GM12878 (cell line): ENCODE measurements at regions not wholly inside any gene's neighbourhood (a gene's known extent, or its start where the extent isn't known, plus 50 kb on each side); places are given as distances from the start of the nearest gene placed in this dataset.

ENCODE experiments used
- ATAC-seq: fragments of 200-7000 bp; cut with Tn5 transposase; 3 replicates; pipeline ENCODE4 v1.9.1; 2020; ENCODE audit warnings: mild to moderate bottlenecking, moderate library complexity
- BruUV-seq: library from RNA; stranded (reverse); fragments of 400-500 nt; replicated peaks from 2 replicates; lab custom pipeline; 2021; lab: Mats Ljungman, UMichigan
- CTCF ChIA-PET: fragments of 300-600 bp; sonication (Branson Sonifier 250); formaldehyde crosslinking; extraction: SDS; loops from one replicate; lab custom pipeline; 2021; ENCODE audit warnings: inconsistent platforms; lab: Yijun Ruan, JAX
- POLR2A ChIA-PET: fragments of 350-600 bp; formaldehyde crosslinking; extraction: SDS; loops from one replicate; lab custom pipeline; 2021; ENCODE audit warnings: inconsistent platforms; lab: Charles Lee
- RAD21 ChIA-PET: fragments of 300-600 bp; sonication (Branson Sonifier 250); formaldehyde crosslinking; loops from one replicate; lab custom pipeline; 2023; ENCODE audit warnings: antibody characterized with exemption; ENCODE audit not compliant: unreplicated experiment; lab: Charles Lee
- SMC1A ChIA-PET: fragments of 300-600 bp; sonication (Branson Sonifier 250); formaldehyde crosslinking; loops from one replicate; lab custom pipeline; 2023; ENCODE audit not compliant: unreplicated experiment, uncharacterized antibody; lab: Charles Lee
- DNase-seq: peaks from one replicate; pipeline ENCODE4 v3.0.0-alpha.2; 2011; ENCODE audit warnings: low read depth, low spot score
- FAIRE-seq: peaks from 3 replicates; lab custom pipeline; 2011; peaks lifted over from hg19 to GRCh38; lab: Jason Lieb, UNC
- H2AFZ ChIP-seq: 2 replicates; pipeline ENCODE4 v1.6.0; 2011; ENCODE audit warnings: low read depth, low read length, control low read depth; ENCODE audit not compliant: control insufficient read depth
- H3K27ac ChIP-seq: 2 replicates; pipeline ENCODE4 v1.5.1; 2011; ENCODE audit warnings: control low read depth; ENCODE audit not compliant: control insufficient read depth, insufficient read depth
- H3K27me3 ChIP-seq, 2 experiments: replicated peaks in 1 of 2; 2 replicates each; pipeline versions ENCODE4 v1.6.0 to v1.6.1; 2011; ENCODE audit warnings: low read length in 1 of 2; ENCODE audit not compliant: control insufficient read depth in 2 of 2, insufficient read depth in 2 of 2
- H3K36me3 ChIP-seq, 2 experiments: 2 replicates each; pipeline ENCODE4 v1.5.1; 2011; ENCODE audit warnings: low read length in 1 of 2; ENCODE audit not compliant: control insufficient read depth in 2 of 2, insufficient read depth in 2 of 2
- H3K4me1 ChIP-seq: 2 replicates; pipeline ENCODE4 v1.6.1; 2011; ENCODE audit warnings: mild to moderate bottlenecking, low read length, moderate library complexity, mixed read lengths; ENCODE audit not compliant: control insufficient read depth, insufficient read depth
- H3K4me2 ChIP-seq: 2 replicates; pipeline ENCODE4 v1.6.0; 2011; ENCODE audit warnings: control low read depth; ENCODE audit not compliant: control insufficient read depth, insufficient read depth
- H3K4me3 ChIP-seq: fragments of 200-600 bp; sonication (generic); 2 replicates; pipeline ENCODE4 v1.5.1; 2016
- H3K79me2 ChIP-seq: 2 replicates; pipeline ENCODE4 v1.6.0; 2011; ENCODE audit warnings: low read length; ENCODE audit not compliant: control insufficient read depth, insufficient read depth
- H3K9ac ChIP-seq: 2 replicates; pipeline ENCODE4 v1.8.0; 2011; ENCODE audit warnings: low read length, control low read depth, mixed read lengths; ENCODE audit not compliant: control insufficient read depth, insufficient read depth
- H3K9me3 ChIP-seq: replicated peaks from 3 replicates; pipeline ENCODE4 v1.5.1; 2011; ENCODE audit warnings: mild to moderate bottlenecking, low read length; ENCODE audit not compliant: control insufficient read depth, insufficient read depth
- H4K20me1 ChIP-seq: 2 replicates; pipeline ENCODE4 v1.6.0; 2011; ENCODE audit not compliant: control insufficient read depth, insufficient read depth
- BCLAF1 ChIP-seq: fragments of 450-650 bp; IDR thresholded peaks from 2 replicates; pipeline ENCODE4 v1.6.1; 2017; ENCODE audit warnings: antibody characterized with exemption, mild to moderate bottlenecking, moderate library complexity
- JUNB ChIP-seq: IDR thresholded peaks from 2 replicates; pipeline ENCODE4 v1.6.1; 2016; ENCODE audit warnings: antibody characterized with exemption, mild to moderate bottlenecking
- RUNX3 ChIP-seq: IDR thresholded peaks from 2 replicates; pipeline ENCODE4 v1.6.1; 2012; ENCODE audit warnings: low read length, inconsistent platforms
- WGBS: methylation state at CpG from one replicate; pipeline ENCODE4 v1.1.6; 2016; ENCODE audit warnings: low lambda C conversion rate; ENCODE audit not compliant: insufficient replicate concordance, insufficient coverage; ENCODE audit errors: missing lambda C conversion rate; 5-methylcytosine and 5-hydroxymethylcytosine counted together
- in situ Hi-C: fragments of 300-500 bp; cut with MboI; formaldehyde crosslinking; loops from 9 replicates; pipeline ENCODE4 v1.14.3; 2018; ENCODE audit warnings: mixed read lengths
- intact Hi-C: fragments of 100-400 bp; cut with micrococcal nuclease; formaldehyde crosslinking; loops from one replicate; pipeline ENCODE4 v1.14.2; 2022; ENCODE audit not compliant: unreplicated experiment

- Histone ChIP-seq H3K9me3 (no peaks in the 10 kb centered on the region; the same call in 2 of the 3 replicates), H4K20me1 (no peaks in the 10 kb centered on the region), H2AFZ (no peak overlapping the region), H3K79me2 (no peaks in the 10 kb centered on the region), H3K9ac (no peak overlapping the region), H3K4me1 (peaks cover 3% of the 10 kb centered on the region), H3K36me3 (no peaks in the 10 kb centered on the region), H3K4me3 (no peak overlapping the region), H3K4me2 (no peak overlapping the region), H3K27me3 (no peaks in the 10 kb centered on the region), H3K27ac (no peak overlapping the region)
- in situ Hi-C loops (no loop called here), intact Hi-C loops (no loop called here)
- ChIA-PET RAD21 (no interaction called here), SMC1A (interaction anchor here (0.8 to 1.5 kb wide), 2 partner anchors 9 to 10 kb away, joined by 3 to 4 read pairs; no protein-coding TSS in a partner anchor), POLR2A (no interaction called here), CTCF (interaction anchor here (0.9 to 1.6 kb wide), 5 partner anchors 49 to 543 kb away, joined by 3 to 4 read pairs (median 3); no protein-coding TSS in a partner anchor)
- DNase-seq (no peak), ATAC-seq (peak; percentile 81), FAIRE-seq (no peak)
- WGBS, result 0% methylated on average over 2 of the region's 2 CpGs
- no TSS peak for BruUV-seq
- TF ChIP-seq BCLAF1, result no peak
- TF ChIP-seq JUNB, result peak; percentile 26; the same call in 1 of the 2 replicates
- TF ChIP-seq RUNX3, result peak; percentile 46
Measured at GRCh38 chr6:96466147-96466863, 55.3 kb upstream of the UFL1 start.
